ENCODE measurements at regions not wholly inside any gene's neighbourhood (a gene's known extent, or its start where the extent isn't known, plus 50 kb on each side); places are given as distances from the start of the nearest gene placed in this dataset.
"Not testable (repeated sequence)": the region's sequence is repeated elsewhere in the genome, so short reads cannot be mapped to it uniquely, and the experiment has no call there.

GRCh38 chr10:130263289-130263688 is 127.1 kb downstream of the GLRX3 start:
- no peak for DNase-seq

GRCh38 chr10:130265542-130265941 is 129.4 kb downstream of the GLRX3 start:
- no peak for DNase-seq

- no peak for DNase-seq
Observed at GRCh38 chr10:130282492-130283218, 146.5 kb downstream of the GLRX3 start.

GRCh38 chr10:130283219-130283545 is 147.0 kb downstream of the GLRX3 start:
- no peak for DNase-seq

- DNase-seq: not testable (repeated sequence)
Observed at GRCh38 chr10:130295761-130296160, 159.6 kb downstream of the GLRX3 start.

GRCh38 chr10:130300608-130301020 is 164.4 kb downstream of the GLRX3 start:
- DNase-seq: peak; percentile 30

GRCh38 chr10:130301021-130301892 is 165.1 kb downstream of the GLRX3 start:
- peak; percentile 47 for DNase-seq

GRCh38 chr10:130326954-130327353 is 190.8 kb downstream of the GLRX3 start:
- DNase-seq: no peak

GRCh38 chr10:130329792-130330191 is 193.6 kb downstream of the GLRX3 start:
- DNase-seq: no peak

GRCh38 chr10:130333185-130333584 is 197.0 kb downstream of the GLRX3 start:
- peak; percentile 25 for DNase-seq

GRCh38 chr10:130335336-130335735 is 199.1 kb downstream of the GLRX3 start:
- DNase-seq: no peak

- peak; percentile 3 for DNase-seq
Observed at GRCh38 chr10:130336617-130337304, 200.6 kb downstream of the GLRX3 start.

GRCh38 chr10:130337305-130337640 is 201.1 kb downstream of the GLRX3 start:
- DNase-seq: no peak

GRCh38 chr10:130337696-130338635 is 201.8 kb downstream of the GLRX3 start:
- no peak for DNase-seq

GRCh38 chr10:130338636-130339024 is 202.4 kb downstream of the GLRX3 start:
- DNase-seq: no peak

- no peak for DNase-seq
Observed at GRCh38 chr10:130339091-130339490, 202.9 kb downstream of the GLRX3 start.

GRCh38 chr10:130339911-130340310 is 203.7 kb downstream of the GLRX3 start:
- DNase-seq: no peak

GRCh38 chr10:130340816-130341215 is 204.6 kb downstream of the GLRX3 start:
- no peak for DNase-seq

- DNase-seq: peak; percentile 45
Observed at GRCh38 chr10:130341356-130341755, 205.2 kb downstream of the GLRX3 start.

- DNase-seq: no peak
Observed at GRCh38 chr10:130345728-130346127, 209.5 kb downstream of the GLRX3 start.

GRCh38 chr10:130350996-130351395 is 214.8 kb downstream of the GLRX3 start:
- no peak for DNase-seq

GRCh38 chr10:130351466-130352290 is 215.5 kb downstream of the GLRX3 start:
- no peak for DNase-seq

Data from hematopoietic multipotent progenitor cell treated with erythropoietin and hydrocortisone succinate and interleukin-3 and kit ligand, for 6 days (in vitro differentiated cells).